Prostate gland (tissue), 2 donors: ENCODE measurements at regions not wholly inside any gene's neighbourhood (a gene's known extent, or its start where the extent isn't known, plus 50 kb on each side); places are given as distances from the start of the nearest gene placed in this dataset.

ENCODE experiments used
- DNase-seq: peaks from one replicate; pipeline ENCODE4 v3.0.0-alpha.2; 2019; ENCODE audit warnings: low spot score
- H3K27ac ChIP-seq, 2 donors: fragments of 200-600 bp; sonication (generic); 2 replicates each; pipeline ENCODE4 v1.5.1; 2017 to 2019
- H3K27me3 ChIP-seq: fragments of 200-600 bp; sonication (generic); replicated peaks from 2 replicates; pipeline ENCODE4 v1.5.1; 2019; ENCODE audit not compliant: insufficient read depth
- H3K36me3 ChIP-seq, 2 donors: fragments of 200-600 bp; sonication (generic); 1 replicate in 1 of 2; 2 replicates in 1 of 2; pipeline versions ENCODE4 v1.5.1 to v1.8.1; 2017 to 2019
- H3K4me1 ChIP-seq: fragments of 200-600 bp; sonication (generic); replicated peaks from 2 replicates; pipeline ENCODE4 v1.5.1; 2019
- H3K4me3 ChIP-seq, 2 donors: fragments of 200-600 bp; sonication (generic); 2 replicates each; pipeline ENCODE4 v1.5.1; 2017 to 2019
- H3K9me3 ChIP-seq: fragments of 200-600 bp; sonication (generic); 2 replicates; pipeline ENCODE4 v1.5.1; 2017
- POLR2A ChIP-seq: fragments of 450-650 bp; IDR thresholded peaks from one replicate; pipeline ENCODE4 v1.6.1; 2016; ENCODE audit warnings: antibody characterized with exemption, mild to moderate bottlenecking
- POLR2AphosphoS5 ChIP-seq: sonication (generic); formaldehyde crosslinking; IDR thresholded peaks from one replicate; pipeline ENCODE4 v1.6.1; 2017; ENCODE audit warnings: antibody characterized with exemption
- WGBS: methylation state at CpG from one replicate; pipeline ENCODE4 v1.1.5; 2018; 5-methylcytosine and 5-hydroxymethylcytosine counted together
- intact Hi-C: fragments of 100-400 bp; cut with DNase I; formaldehyde crosslinking; loops from one replicate; pipeline ENCODE4 v1.14.2; 2022
- TF ChIP-seq, protein P1 (sequence below), 4 experiments: fragments of 200-600 bp in 2 of 4; fragments of 450-650 bp in 2 of 4; sonication (generic) in 2 of 4; IDR thresholded peaks; 1 replicate in 3 of 4; 2 replicates in 1 of 4; pipeline ENCODE4 v1.5.1; 2016 to 2019; ENCODE audit warnings: antibody characterized with exemption in 4 of 4, mild to moderate bottlenecking in 2 of 4, moderate library complexity in 2 of 4

- 91% methylated on average over 6 of the region's 6 CpGs for WGBS
Measured at GRCh38 chr5:143567583-143568504, 164.4 kb upstream of the NR3C1 start.

DNA sequence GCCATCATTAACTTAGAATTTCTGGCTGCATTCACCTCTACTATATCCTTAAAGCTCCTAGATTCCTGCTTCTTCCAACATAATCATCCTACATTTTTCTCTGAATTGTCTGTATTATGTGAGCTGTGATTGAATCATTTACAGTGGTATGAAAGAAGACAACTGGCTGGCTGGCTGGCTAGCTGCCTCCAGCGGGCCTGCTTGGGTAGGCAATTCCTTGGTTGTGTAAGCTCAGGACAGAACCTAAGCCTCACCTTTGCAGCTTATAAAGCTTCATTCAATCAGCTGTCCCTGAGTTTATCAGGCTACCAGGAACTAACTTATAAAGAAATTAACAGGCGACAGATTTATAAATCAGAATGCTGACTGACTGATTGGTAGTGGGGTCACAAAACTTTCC, 162.7 kb upstream of the NR3C1 start:
- Histone ChIP-seq H3K27ac (no peak overlapping the region), H3K4me1 (peaks cover under 1% of the 10 kb centered on the region), H3K36me3 (no peaks in the 10 kb centered on the region), H3K27me3 (no peaks in the 10 kb centered on the region), H3K4me3 (no peak overlapping the region), H3K9me3 (no peaks in the 10 kb centered on the region)
- no peak for DNase-seq
- 93% methylated on average over 2 of the region's 2 CpGs for WGBS
- TF ChIP-seq, protein P1, sequence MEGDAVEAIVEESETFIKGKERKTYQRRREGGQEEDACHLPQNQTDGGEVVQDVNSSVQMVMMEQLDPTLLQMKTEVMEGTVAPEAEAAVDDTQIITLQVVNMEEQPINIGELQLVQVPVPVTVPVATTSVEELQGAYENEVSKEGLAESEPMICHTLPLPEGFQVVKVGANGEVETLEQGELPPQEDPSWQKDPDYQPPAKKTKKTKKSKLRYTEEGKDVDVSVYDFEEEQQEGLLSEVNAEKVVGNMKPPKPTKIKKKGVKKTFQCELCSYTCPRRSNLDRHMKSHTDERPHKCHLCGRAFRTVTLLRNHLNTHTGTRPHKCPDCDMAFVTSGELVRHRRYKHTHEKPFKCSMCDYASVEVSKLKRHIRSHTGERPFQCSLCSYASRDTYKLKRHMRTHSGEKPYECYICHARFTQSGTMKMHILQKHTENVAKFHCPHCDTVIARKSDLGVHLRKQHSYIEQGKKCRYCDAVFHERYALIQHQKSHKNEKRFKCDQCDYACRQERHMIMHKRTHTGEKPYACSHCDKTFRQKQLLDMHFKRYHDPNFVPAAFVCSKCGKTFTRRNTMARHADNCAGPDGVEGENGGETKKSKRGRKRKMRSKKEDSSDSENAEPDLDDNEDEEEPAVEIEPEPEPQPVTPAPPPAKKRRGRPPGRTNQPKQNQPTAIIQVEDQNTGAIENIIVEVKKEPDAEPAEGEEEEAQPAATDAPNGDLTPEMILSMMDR (IDR thresholded peaks at IDR 0.05), result no peak
- TF ChIP-seq POLR2A, result no peak
- no peak for TF ChIP-seq POLR2AphosphoS5
- intact Hi-C loops, result no loop called here

More at GRCh38 chr5:143567583-143568504, 164.4 kb upstream of the NR3C1 start:
- no peaks in the 10 kb centered on the region for H3K27me3 ChIP-seq
- H3K4me1 ChIP-seq, result no peaks in the 10 kb centered on the region
- no peaks in the 10 kb centered on the region for H3K36me3 ChIP-seq
- H3K4me3 ChIP-seq, result no peak overlapping the region
- DNase-seq, result no peak
- intact Hi-C loops, result no loop called here
- H3K27ac ChIP-seq, result no peak overlapping the region
- TF ChIP-seq POLR2A, result no peak
- no peaks in the 10 kb centered on the region for H3K9me3 ChIP-seq

DNA sequence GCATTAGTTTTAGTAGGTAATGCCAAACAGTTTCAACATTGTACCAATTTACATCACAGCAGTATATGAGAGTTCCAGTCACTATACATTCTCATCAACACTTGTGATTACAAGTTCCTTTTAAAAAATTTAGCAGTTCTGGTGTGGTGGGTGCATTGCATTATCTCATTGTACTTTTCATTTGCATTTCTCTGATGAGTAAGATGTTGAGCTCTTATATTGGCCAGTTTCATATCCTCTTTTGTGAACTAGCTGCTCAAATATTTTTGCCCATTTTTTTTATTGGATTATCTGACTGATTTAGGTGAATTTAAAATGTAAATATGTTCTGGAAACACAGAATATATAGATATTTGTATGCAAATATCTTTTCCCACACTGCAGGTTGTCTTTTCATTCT, 160.9 kb upstream of the NR3C1 start:
- intact Hi-C loops, result no loop called here
- TF ChIP-seq POLR2AphosphoS5, result no peak
- TF ChIP-seq POLR2A, result no peak
- TF ChIP-seq, protein P1 (IDR thresholded peaks at IDR 0.05), result no peak
- H3K4me1 ChIP-seq, result peaks cover 6% of the 10 kb centered on the region
- H3K36me3 ChIP-seq, result no peaks in the 10 kb centered on the region
- H3K27me3 ChIP-seq, result no peaks in the 10 kb centered on the region
- no peak overlapping the region for H3K27ac ChIP-seq
- no peak for DNase-seq
- H3K9me3 ChIP-seq, result no peaks in the 10 kb centered on the region
- H3K4me3 ChIP-seq, result no peak overlapping the region

DNA sequence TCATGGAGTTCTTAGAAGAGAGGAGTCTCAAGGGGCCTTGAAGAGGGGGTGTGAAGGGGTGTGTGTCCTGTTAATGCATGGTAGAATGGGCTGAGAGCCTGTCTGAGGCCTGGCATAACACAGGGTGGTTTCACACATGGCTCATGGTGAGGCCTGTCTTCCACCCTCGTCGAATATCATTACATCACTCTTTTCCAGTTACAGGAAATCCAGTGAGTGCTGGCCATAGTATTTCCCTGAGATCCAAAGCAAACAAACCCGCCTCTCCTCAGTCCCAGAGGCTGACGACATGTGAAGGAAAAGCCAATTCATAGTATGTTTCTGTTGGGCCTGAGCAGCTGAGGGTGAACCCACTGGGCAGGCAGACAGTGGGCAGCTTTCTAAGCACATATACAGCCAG, 159.4 kb upstream of the NR3C1 start:
- H3K4me1 ChIP-seq, result peaks cover 6% of the 10 kb centered on the region
- H3K9me3 ChIP-seq, result no peaks in the 10 kb centered on the region
- intact Hi-C loops, result no loop called here
- WGBS, result 48% methylated on average over 4 of the region's 4 CpGs
- H3K36me3 ChIP-seq, result no peaks in the 10 kb centered on the region
- DNase-seq, result peak; percentile 12
- H3K27me3 ChIP-seq, result no peaks in the 10 kb centered on the region
- H3K4me3 ChIP-seq, result no peak overlapping the region
- H3K27ac ChIP-seq, result no peak overlapping the region
- TF ChIP-seq POLR2AphosphoS5, result no peak
- no peak for TF ChIP-seq POLR2A
- TF ChIP-seq, protein P1 (IDR thresholded peaks at IDR 0.05), result no peak

GRCh38 chr5:143561219-143561618, 157.7 kb upstream of the NR3C1 start:
- H3K4me1 ChIP-seq, result peaks cover 6% of the 10 kb centered on the region
- peak; percentile 73 for DNase-seq
- peak; percentile 86 for TF ChIP-seq POLR2AphosphoS5
- TF ChIP-seq, protein P1 (IDR thresholded peaks at IDR 0.05), result no peak
- intact Hi-C loops, result no loop called here
- WGBS, result 46% methylated on average over 4 of the region's 4 CpGs
- no peaks in the 10 kb centered on the region for H3K27me3 ChIP-seq
- no peak overlapping the region for H3K4me3 ChIP-seq
- no peaks in the 10 kb centered on the region for H3K9me3 ChIP-seq
- peak overlapping the region in 1 of 2 donors; percentile 53 for H3K27ac ChIP-seq
- H3K36me3 ChIP-seq, result no peaks in the 10 kb centered on the region
